Lung (tissue), 11 donors: ENCODE measurements at regions not wholly inside any gene's neighbourhood (a gene's known extent, or its start where the extent isn't known, plus 50 kb on each side); places are given as distances from the start of the nearest gene placed in this dataset.

Experiments
- ATAC-seq: fragments of 200-7000 bp; cut with Tn5 transposase; one replicate; pipeline ENCODE4 v1.9.1; 2020; ENCODE audit warnings: moderate number of reproducible peaks; ENCODE audit not compliant: insufficient read depth, low FRiP score
- DNase-seq, 3 donors: peaks; one replicate each; pipeline ENCODE4 v3.0.0-alpha.2; 2013 to 2017
- H3K27ac ChIP-seq, 2 donors: one replicate each; pipeline ENCODE4 v1.5.1; 2013; ENCODE audit warnings: mild to moderate bottlenecking in 2 of 2, moderate library complexity in 2 of 2, control low read depth in 1 of 2, inconsistent platforms in 1 of 2, low read depth in 1 of 2, low read length in 1 of 2
- H3K27me3 ChIP-seq, 3 donors: one replicate each; pipeline ENCODE4 v1.5.1; 2013; ENCODE audit warnings: low read length in 2 of 3; ENCODE audit not compliant: control insufficient read depth in 3 of 3, insufficient read depth in 3 of 3
- H3K36me3 ChIP-seq, 4 donors: one replicate each; pipeline ENCODE4 v1.5.1; 2013; ENCODE audit warnings: low read length in 4 of 4, mild to moderate bottlenecking in 1 of 4, moderate library complexity in 1 of 4; ENCODE audit not compliant: control insufficient read depth in 4 of 4, insufficient read depth in 4 of 4
- H3K4me1 ChIP-seq, 5 donors: one replicate each; pipeline ENCODE4 v1.5.1; 2013; ENCODE audit warnings: low read length in 5 of 5, mild to moderate bottlenecking in 2 of 5, moderate library complexity in 1 of 5; ENCODE audit not compliant: control insufficient read depth in 5 of 5, insufficient read depth in 5 of 5
- H3K4me3 ChIP-seq: one replicate; pipeline ENCODE4 v1.5.1; 2013; ENCODE audit warnings: mild to moderate bottlenecking, control low read depth, moderate library complexity
- H3K9ac ChIP-seq, 2 donors: one replicate each; pipeline ENCODE4 v1.5.1; 2013; ENCODE audit warnings: low read length in 2 of 2, control low read depth in 1 of 2; ENCODE audit not compliant: insufficient read depth in 1 of 2
- H3K9me3 ChIP-seq, 4 donors: one replicate each; pipeline ENCODE4 v1.5.1; 2013; ENCODE audit warnings: low read length in 3 of 4, mild to moderate bottlenecking in 1 of 4, moderate library complexity in 1 of 4; ENCODE audit not compliant: control insufficient read depth in 4 of 4, insufficient read depth in 3 of 4
- WGBS, 2 donors: extraction: QIAGEN DNeasy Blood & Tissue Kit; methylation state at CpG; one replicate each; pipeline ENCODE4 v1.1.7; 2013; 5-methylcytosine and 5-hydroxymethylcytosine counted together
- TF ChIP-seq, protein P1 (sequence below): IDR thresholded peaks from 2 replicates; pipeline ENCODE4 v1.5.1; 2012; ENCODE audit warnings: mild to moderate bottlenecking; ENCODE audit errors: control extremely low read depth, extremely low read depth
- donor health status: control.
- donor health status: control.
- donor health status: Bipolar disorder and iron deficiency.
- donor health status: healthy.
- donor health status: DM: yes; HTN: yes; CAD: no.

DNA sequence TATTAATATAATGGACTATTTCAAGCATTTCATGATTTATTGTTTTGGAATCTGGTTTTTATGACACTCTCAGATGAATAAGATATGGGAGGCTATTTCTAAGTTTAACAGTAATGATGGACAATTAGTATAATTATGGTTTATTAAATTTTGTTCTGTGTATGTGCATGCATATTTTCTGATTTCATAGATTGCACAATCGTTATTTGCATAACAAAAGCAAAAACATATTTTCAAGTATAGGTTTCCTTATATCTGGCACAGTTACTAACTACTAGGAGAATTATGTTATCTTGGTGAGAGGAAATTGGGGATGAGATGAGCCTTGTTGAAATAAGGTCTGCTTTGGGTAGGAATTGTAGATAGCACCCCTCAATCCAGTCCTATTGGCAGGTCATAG is 413.1 kb downstream of the MCTP2 start:
- WGBS, 2 donors, result 74 to 75% methylated on average over 1 of the region's 1 CpG
- Histone ChIP-seq H3K4me1 (no peaks in the 10 kb centered on the region), H3K36me3 (no peaks in the 10 kb centered on the region), H3K4me3 (no peak overlapping the region), H3K9ac (no peak overlapping the region), H3K27ac (no peak overlapping the region), H3K9me3 (peaks cover 0 to 2% (median 0%) of the 10 kb centered on the region in 4 donors), H3K27me3 (no peaks in the 10 kb centered on the region)
- no peak for DNase-seq
- ATAC-seq, result no peak
- TF ChIP-seq, protein P1, sequence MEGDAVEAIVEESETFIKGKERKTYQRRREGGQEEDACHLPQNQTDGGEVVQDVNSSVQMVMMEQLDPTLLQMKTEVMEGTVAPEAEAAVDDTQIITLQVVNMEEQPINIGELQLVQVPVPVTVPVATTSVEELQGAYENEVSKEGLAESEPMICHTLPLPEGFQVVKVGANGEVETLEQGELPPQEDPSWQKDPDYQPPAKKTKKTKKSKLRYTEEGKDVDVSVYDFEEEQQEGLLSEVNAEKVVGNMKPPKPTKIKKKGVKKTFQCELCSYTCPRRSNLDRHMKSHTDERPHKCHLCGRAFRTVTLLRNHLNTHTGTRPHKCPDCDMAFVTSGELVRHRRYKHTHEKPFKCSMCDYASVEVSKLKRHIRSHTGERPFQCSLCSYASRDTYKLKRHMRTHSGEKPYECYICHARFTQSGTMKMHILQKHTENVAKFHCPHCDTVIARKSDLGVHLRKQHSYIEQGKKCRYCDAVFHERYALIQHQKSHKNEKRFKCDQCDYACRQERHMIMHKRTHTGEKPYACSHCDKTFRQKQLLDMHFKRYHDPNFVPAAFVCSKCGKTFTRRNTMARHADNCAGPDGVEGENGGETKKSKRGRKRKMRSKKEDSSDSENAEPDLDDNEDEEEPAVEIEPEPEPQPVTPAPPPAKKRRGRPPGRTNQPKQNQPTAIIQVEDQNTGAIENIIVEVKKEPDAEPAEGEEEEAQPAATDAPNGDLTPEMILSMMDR, result no peak

- Histone ChIP-seq H3K36me3 (no peaks in the 10 kb centered on the region), H3K4me3 (no peak overlapping the region), H3K9ac (no peak overlapping the region), H3K9me3 (no peaks in the 10 kb centered on the region), H3K4me1 (peaks cover 0 to 3% (median 0%) of the 10 kb centered on the region in 5 donors), H3K27me3 (no peaks in the 10 kb centered on the region), H3K27ac (no peak overlapping the region)
- DNase-seq, result no peak
- TF ChIP-seq, protein P1, result no peak
- no peak for ATAC-seq
- 87 to 88% methylated on average over 6 of the region's 6 CpGs for WGBS, 2 donors
These were observed 421.7 kb downstream of the MCTP2 start for GRCh38 chr15:94653071-94653470.

GRCh38 chr15:94655249-94655880 is 424.0 kb downstream of the MCTP2 start:
- Histone ChIP-seq H3K36me3 (no peaks in the 10 kb centered on the region), H3K9me3 (no peaks in the 10 kb centered on the region), H3K27me3 (no peaks in the 10 kb centered on the region), H3K4me3 (no peak overlapping the region), H3K27ac (no peak overlapping the region), H3K4me1 (peaks cover 0 to 3% (median 0%) of the 10 kb centered on the region in 5 donors), H3K9ac (no peak overlapping the region)
- TF ChIP-seq, protein P1, result no peak
- no peak for DNase-seq
- ATAC-seq, result no peak
- 87 to 93% methylated on average over 8 of the region's 8 CpGs for WGBS, 2 donors
